HG02884 (cell line): ENCODE measurements at regions not wholly inside any gene's neighbourhood (a gene's known extent, or its start where the extent isn't known, plus 50 kb on each side); places are given as distances from the start of the nearest gene placed in this dataset.
"Not testable (repeated sequence)": the region's sequence is repeated elsewhere in the genome, so short reads cannot be mapped to it uniquely, and the experiment has no call there.

Source experiments
- ATAC-seq: cut with Tn5 transposase; IDR thresholded peaks from one replicate; pipeline ENCODE4 v1.9.1; 2021; ENCODE audit warnings: mild to moderate bottlenecking, moderate library complexity; ENCODE audit not compliant: unreplicated experiment

DNA sequence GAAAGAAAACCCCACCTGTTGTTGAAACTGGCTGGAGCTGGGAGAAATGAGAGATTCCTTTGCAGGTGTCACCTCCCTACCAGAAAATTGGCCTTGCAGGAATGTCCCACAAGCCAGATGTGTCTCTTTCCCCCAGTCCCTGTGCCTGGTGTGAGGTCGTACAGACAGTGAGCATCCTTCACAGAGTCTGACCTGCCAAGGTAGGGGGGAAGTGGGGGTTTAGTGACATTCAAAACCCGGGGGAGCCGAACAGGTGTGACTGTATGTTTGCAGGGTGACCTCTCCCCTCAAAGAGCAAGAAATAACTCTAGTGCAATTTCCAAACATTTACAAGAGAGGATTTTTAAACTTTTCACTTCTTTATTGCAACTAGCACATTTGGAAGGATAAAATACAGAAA is 117.7 kb upstream of the SULF2 start:
- not testable (repeated sequence) for ATAC-seq

GRCh38 chr20:47899313-47899712 is 114.0 kb upstream of the SULF2 start:
- ATAC-seq = not testable (repeated sequence)

DNA sequence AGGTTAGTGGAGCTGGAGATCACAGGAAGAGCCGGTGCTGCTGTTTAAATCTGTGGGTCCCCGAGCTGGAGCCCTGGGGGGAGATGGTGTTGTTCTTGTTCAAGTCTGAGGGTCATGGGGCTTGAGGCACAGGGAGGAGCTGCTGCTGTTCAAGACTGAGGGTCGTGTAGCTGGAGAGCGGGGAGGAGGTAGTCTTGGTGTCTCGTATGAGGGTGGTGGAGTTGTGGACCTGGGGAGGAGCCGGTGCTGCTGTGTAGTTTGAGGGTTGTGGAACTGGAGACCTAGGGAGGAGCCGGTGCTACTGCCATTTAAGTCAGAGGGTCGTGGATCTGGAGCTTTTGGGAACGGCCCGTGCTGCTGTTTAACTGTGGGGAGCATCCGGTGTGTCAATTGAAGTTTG is 112.2 kb upstream of the SULF2 start:
- ATAC-seq = no peak

DNA sequence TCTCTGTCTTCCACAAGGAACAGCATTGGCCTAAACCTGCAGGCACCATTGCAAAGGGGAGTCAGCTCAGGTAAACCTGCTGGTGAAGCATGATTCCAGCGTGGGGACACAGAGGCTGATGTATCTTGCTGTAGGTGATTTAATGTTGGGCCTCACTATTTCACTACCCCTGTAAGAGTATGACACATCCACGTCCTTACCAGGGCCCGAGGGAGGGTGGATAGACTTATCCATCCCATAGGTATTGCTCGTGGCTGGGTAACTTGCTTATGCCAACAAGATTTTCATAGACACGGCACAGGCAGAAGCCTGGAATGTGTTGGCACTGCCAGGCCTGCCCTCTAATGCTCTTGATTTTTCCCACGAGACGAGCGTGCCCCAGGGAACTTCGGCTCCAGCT is 107.4 kb upstream of the SULF2 start:
- ATAC-seq = not testable (repeated sequence)

DNA sequence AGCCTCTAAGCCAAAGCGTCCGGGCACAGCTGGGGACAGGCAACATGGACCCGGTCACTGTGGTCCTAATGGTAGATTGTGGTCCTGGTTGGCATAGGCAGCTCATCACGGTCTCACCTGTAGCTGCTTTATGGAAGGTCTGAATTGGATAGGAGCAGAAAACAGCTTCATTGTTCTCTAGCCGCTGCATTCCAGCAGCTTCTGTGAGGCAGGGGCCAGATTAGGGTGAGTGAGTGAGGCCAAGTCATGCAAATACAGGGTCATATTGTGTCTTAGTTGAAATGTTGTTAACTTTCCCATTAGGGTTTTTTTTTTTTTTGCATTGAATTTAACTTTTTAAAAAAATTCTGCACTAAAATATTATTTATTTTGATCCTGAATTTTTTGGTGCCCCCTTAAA is 105.4 kb upstream of the SULF2 start:
- ATAC-seq = not testable (repeated sequence)

GRCh38 chr20:47889751-47890150 is 104.5 kb upstream of the SULF2 start:
- ATAC-seq = not testable (repeated sequence)

- ATAC-seq = no peak
Measured at GRCh38 chr20:47888351-47888750, 103.1 kb upstream of the SULF2 start.

GRCh38 chr20:47887477-47888080 is 102.3 kb upstream of the SULF2 start:
- ATAC-seq = no peak

GRCh38 chr20:47887064-47887463 is 101.8 kb upstream of the SULF2 start:
- no peak for ATAC-seq

DNA sequence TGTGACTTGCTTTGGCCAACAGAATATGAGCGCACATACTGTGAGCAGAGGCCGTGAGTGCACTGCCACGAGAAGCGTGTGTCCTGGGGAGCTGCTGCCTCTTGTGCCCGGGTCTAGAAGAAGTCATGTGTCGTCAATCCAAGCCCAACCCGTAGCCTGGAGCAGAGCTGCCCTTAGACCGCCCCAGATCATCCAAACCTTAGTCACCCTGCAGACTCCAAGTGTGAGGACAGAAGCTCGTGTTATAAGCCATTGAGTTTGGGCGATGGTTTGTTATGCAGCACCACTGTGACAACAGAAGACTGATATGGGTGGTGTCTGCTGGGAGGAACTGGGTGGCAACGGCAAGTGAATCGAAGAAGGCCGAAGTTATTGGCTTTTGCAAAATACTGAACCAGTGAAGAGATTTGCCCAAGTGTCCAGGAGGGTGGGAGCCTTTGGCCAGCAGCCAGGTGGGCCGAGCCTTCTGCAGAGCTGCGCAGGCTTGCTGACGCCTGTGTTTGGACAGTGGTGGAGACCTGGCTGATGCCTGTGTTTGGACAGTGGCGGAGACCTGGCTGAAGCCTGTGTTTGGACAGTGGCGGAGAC is 101.3 kb upstream of the SULF2 start:
- no peak for ATAC-seq

GRCh38 chr20:47885909-47886453 is 100.7 kb upstream of the SULF2 start:
- no peak for ATAC-seq

- not testable (repeated sequence) for ATAC-seq
Measured at GRCh38 chr20:47883940-47884339, 98.7 kb upstream of the SULF2 start.

DNA sequence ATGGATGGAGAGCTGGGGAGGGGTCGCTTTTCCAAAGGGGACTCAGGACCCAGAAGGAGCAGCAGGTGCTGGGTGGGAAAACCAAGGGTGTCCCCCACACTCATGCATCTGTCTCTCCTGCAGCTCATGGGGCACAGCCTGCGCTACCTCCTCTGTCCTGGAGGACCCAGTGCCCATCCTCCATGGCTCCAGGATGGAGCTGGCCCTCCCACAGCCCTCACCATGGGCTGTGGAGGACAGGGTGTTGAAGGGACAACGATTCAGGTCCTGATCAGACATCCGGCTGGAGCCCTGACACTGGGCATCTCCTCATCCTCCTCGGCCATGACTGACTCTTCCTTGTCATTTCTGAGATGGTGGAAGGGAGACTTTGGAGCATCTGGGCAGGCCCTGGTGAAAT is 97.9 kb upstream of the SULF2 start:
- no peak for ATAC-seq

- ATAC-seq = no peak
Measured at GRCh38 chr20:47879771-47880170, 94.5 kb upstream of the SULF2 start.

GRCh38 chr20:47878601-47879027 is 93.3 kb upstream of the SULF2 start:
- no peak for ATAC-seq

GRCh38 chr20:47876311-47877088 is 91.2 kb upstream of the SULF2 start:
- no peak for ATAC-seq

DNA sequence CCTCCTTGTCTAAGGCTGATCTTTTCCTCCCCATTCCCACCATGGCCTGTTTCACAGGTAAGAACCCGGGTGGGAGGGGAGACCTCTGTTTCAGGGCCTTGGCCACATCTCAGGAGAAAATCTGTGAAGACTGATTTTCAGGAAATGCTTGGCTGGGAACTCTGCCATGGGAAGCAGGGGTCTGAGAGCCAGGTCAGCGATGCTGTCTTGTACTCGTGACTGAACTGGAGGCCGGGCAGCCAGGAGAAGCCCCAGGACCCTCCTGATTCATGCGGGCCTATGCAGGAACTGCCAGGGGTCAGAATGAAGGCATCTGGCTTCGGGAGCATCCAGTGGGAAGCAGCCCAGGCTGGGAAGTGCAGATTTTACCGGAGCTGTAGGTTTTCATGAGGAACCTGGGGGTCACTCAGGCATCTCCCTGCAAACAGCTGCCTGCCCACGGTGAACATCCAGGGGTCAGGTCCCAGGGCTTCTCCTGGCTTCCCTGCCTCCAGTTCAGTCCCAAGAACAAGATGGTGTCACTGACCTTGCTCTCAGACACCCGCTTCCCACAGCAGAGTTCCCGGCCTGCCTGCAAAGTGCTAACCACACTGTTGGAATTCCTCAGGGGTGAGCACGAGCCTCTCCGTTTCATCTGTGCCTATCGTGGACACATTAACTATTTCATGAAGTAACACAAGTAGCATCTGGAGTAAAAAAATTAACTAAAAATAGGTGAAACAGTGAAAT is 90.2 kb upstream of the SULF2 start:
- no peak for ATAC-seq

DNA sequence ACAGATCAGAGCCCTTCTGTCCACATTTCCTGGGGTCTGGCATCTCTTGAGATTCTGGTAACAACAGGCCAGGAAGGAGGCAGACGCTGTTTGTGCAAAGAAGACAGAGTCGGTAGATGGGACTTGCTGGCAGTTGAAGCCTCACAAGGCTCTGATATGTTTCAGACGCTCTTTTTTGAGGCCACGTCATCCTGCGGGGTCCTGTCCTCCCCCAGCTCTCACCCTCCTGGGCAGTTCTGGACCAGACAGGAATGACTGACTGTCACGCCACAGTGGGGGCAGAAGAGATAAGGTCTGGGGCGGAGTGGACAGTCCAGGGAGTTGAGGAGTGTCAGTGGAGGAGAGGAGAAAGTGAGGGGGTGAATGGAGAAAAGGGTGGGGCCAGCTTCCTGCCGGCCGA is 87.1 kb upstream of the SULF2 start:
- ATAC-seq = no peak

DNA sequence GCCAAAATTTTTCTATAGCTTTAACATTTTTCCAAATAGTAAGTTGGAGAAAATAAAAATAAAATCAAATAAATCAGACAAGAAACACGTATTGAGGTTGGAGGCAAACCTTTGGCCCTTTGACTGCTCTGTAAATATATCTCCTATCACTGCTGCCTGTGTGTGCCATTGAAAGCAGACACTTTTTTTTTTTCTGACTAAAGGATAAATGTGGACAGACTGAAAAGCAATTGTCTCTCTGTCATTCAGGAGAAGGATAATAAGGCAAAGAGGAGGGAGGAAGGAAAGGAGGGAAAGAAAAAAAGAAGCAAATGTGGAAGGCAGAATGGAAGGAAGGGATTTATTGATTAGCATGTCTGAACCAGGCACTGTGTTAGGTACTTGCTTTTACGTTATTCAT is 85.2 kb upstream of the SULF2 start:
- no peak for ATAC-seq

GRCh38 chr20:47868744-47869143 is 83.5 kb upstream of the SULF2 start:
- no peak for ATAC-seq

GRCh38 chr20:47868236-47868635 is 83.0 kb upstream of the SULF2 start:
- no peak for ATAC-seq
